GM19395 (cell line): ENCODE measurements at regions not wholly inside any gene's neighbourhood (a gene's known extent, or its start where the extent isn't known, plus 50 kb on each side); places are given as distances from the start of the nearest gene placed in this dataset.
"Not testable (repeated sequence)": the region's sequence is repeated elsewhere in the genome, so short reads cannot be mapped to it uniquely, and the experiment has no call there.

ENCODE experiments used
- ATAC-seq: cut with Tn5 transposase; IDR thresholded peaks from one replicate; pipeline ENCODE4 v1.9.1; 2021; ENCODE audit warnings: mild to moderate bottlenecking, moderate library complexity; ENCODE audit not compliant: unreplicated experiment

- no peak for ATAC-seq
These were observed 158.3 kb downstream of the FAM174A start for GRCh38 chr5:100693481-100693880.

- no peak for ATAC-seq
These were observed 158.9 kb downstream of the FAM174A start for GRCh38 chr5:100694100-100694499.

- no peak for ATAC-seq
These were observed 162.8 kb downstream of the FAM174A start for GRCh38 chr5:100697970-100698369.

GRCh38 chr5:100706776-100707175 is 171.6 kb downstream of the FAM174A start:
- ATAC-seq = no peak

- ATAC-seq = no peak
These were observed 173.5 kb downstream of the FAM174A start for GRCh38 chr5:100708645-100709171.

- ATAC-seq = no peak
These were observed 174.6 kb downstream of the FAM174A start for GRCh38 chr5:100709771-100710170.

- not testable (repeated sequence) for ATAC-seq
These were observed 179.6 kb downstream of the FAM174A start for GRCh38 chr5:100714780-100715179.

GRCh38 chr5:100722657-100723056 is 180.4 kb downstream of the ST8SIA4 start:
- ATAC-seq = no peak

- no peak for ATAC-seq
These were observed 179.9 kb downstream of the ST8SIA4 start for GRCh38 chr5:100723229-100723628.

GRCh38 chr5:100726116-100726515 is 177.0 kb downstream of the ST8SIA4 start:
- no peak for ATAC-seq

GRCh38 chr5:100731768-100732167 is 171.3 kb downstream of the ST8SIA4 start:
- peak; percentile 100 for ATAC-seq

- ATAC-seq = peak; percentile 93
These were observed 156.4 kb downstream of the ST8SIA4 start for GRCh38 chr5:100746730-100747129.

- ATAC-seq = no peak
These were observed 153.3 kb downstream of the ST8SIA4 start for GRCh38 chr5:100749771-100750284.

GRCh38 chr5:100755435-100755834 is 147.6 kb downstream of the ST8SIA4 start:
- ATAC-seq = no peak
